ENCODE measurements at regions not wholly inside any gene's neighbourhood (a gene's known extent, or its start where the extent isn't known, plus 50 kb on each side); places are given as distances from the start of the nearest gene placed in this dataset.

- peaks cover 0 to 6% (median 0%) of the 10 kb centered on the region in 4 donors for H3K4me1 ChIP-seq
- H3K27ac ChIP-seq: no peak overlapping the region
- ATAC-seq (ENCODE audit: low FRiP score in 2 of 2) (no peak), DNase-seq (no peak)
- H3K4me3 ChIP-seq: no peak overlapping the region
- no peaks in the 10 kb centered on the region for H3K9me3 ChIP-seq
- TF ChIP-seq POLR2A (IDR thresholded peaks at IDR 0.05): no peak
- TF ChIP-seq EP300 (IDR thresholded peaks at IDR 0.05): no peak
- TF ChIP-seq CTCF (IDR thresholded peaks at IDR 0.05): no peak
- no peak for TF ChIP-seq POLR2AphosphoS5 (IDR thresholded peaks at IDR 0.05)
- H3K36me3 ChIP-seq: no peaks in the 10 kb centered on the region
- H3K27me3 ChIP-seq: no peaks in the 10 kb centered on the region
- 100% methylated on average over 1 of the region's 1 CpG for WGBS, 2 donors
Observed at GRCh38 chr6:113594726-113595125, 262.4 kb upstream of the MARCKS start.

GRCh38 chr6:113595911-113596376, 261.2 kb upstream of the MARCKS start:
- ATAC-seq (ENCODE audit: low FRiP score in 2 of 2): peak in 1 of 2 donors; percentile 67

GRCh38 chr6:113596387-113597230, 260.5 kb upstream of the MARCKS start:
- no peaks in the 10 kb centered on the region for H3K27me3 ChIP-seq
- ATAC-seq (ENCODE audit: low FRiP score in 2 of 2): peak in 1 of 2 donors; percentile 30
- WGBS, 2 donors: 51 to 63% methylated on average over 5 of the region's 5 CpGs

More at GRCh38 chr6:113595911-113596376, 261.2 kb upstream of the MARCKS start:
- TF ChIP-seq POLR2AphosphoS5 (IDR thresholded peaks at IDR 0.05) (no peak), CTCF (IDR thresholded peaks at IDR 0.05) (no peak), EP300 (IDR thresholded peaks at IDR 0.05) (no peak), POLR2A (IDR thresholded peaks at IDR 0.05) (no peak)
- H3K36me3 ChIP-seq: no peaks in the 10 kb centered on the region
- no peaks in the 10 kb centered on the region for H3K9me3 ChIP-seq
- peaks cover 0 to 6% (median 0%) of the 10 kb centered on the region in 4 donors for H3K4me1 ChIP-seq
- H3K27me3 ChIP-seq: no peaks in the 10 kb centered on the region
- WGBS, 2 donors: 59 to 66% methylated on average over 6 of the region's 6 CpGs
- H3K4me3 ChIP-seq: no peak overlapping the region
- no peak for DNase-seq
- peak overlapping the region in 2 of 4 donors; percentile 0 to 16 for H3K27ac ChIP-seq

GRCh38 chr6:113597231-113597583, 259.9 kb upstream of the MARCKS start:
- ATAC-seq (ENCODE audit: low FRiP score in 2 of 2): no peak

More at GRCh38 chr6:113596387-113597230, 260.5 kb upstream of the MARCKS start:
- Histone ChIP-seq H3K4me1 (peaks cover 0 to 6% (median 0%) of the 10 kb centered on the region in 4 donors), H3K9me3 (no peaks in the 10 kb centered on the region), H3K36me3 (no peaks in the 10 kb centered on the region), H3K27ac (peak overlapping the region in 3 of 4 donors; percentile 0 to 36 (median 16)), H3K4me3 (no peak overlapping the region)
- TF ChIP-seq POLR2AphosphoS5 (IDR thresholded peaks at IDR 0.05) (no peak), POLR2A (IDR thresholded peaks at IDR 0.05) (no peak), CTCF (IDR thresholded peaks at IDR 0.05) (no peak), EP300 (IDR thresholded peaks at IDR 0.05) (no peak)
- DNase-seq: no peak

More at GRCh38 chr6:113597231-113597583, 259.9 kb upstream of the MARCKS start:
- Histone ChIP-seq H3K27ac (peak overlapping the region in 1 of 4 donors; percentile 16), H3K4me1 (peaks cover 0 to 1% (median 0%) of the 10 kb centered on the region in 4 donors), H3K4me3 (no peak overlapping the region), H3K27me3 (no peaks in the 10 kb centered on the region), H3K9me3 (no peaks in the 10 kb centered on the region), H3K36me3 (no peaks in the 10 kb centered on the region)
- no peak for DNase-seq
- TF ChIP-seq POLR2AphosphoS5 (IDR thresholded peaks at IDR 0.05): no peak
- no peak for TF ChIP-seq POLR2A (IDR thresholded peaks at IDR 0.05)
- no peak for TF ChIP-seq EP300 (IDR thresholded peaks at IDR 0.05)
- no peak for TF ChIP-seq CTCF (IDR thresholded peaks at IDR 0.05)
- WGBS, 2 donors: 23 to 75% methylated on average over 1 of the region's 1 CpG
